HG02943 (cell line): ENCODE measurements at regions not wholly inside any gene's neighbourhood (a gene's known extent, or its start where the extent isn't known, plus 50 kb on each side); places are given as distances from the start of the nearest gene placed in this dataset.

ENCODE experiments used
- ATAC-seq: cut with Tn5 transposase; IDR thresholded peaks from one replicate; pipeline ENCODE4 v1.9.1; 2021; ENCODE audit warnings: mild to moderate bottlenecking, low read depth, moderate library complexity; ENCODE audit not compliant: unreplicated experiment

GRCh38 chr2:103902347-103902746 is 951.6 kb upstream of the POU3F3 start:
- no peak for ATAC-seq

GRCh38 chr2:103921161-103921560 is 932.8 kb upstream of the POU3F3 start:
- ATAC-seq = no peak

GRCh38 chr2:103942199-103942598 is 911.7 kb upstream of the POU3F3 start:
- no peak for ATAC-seq

GRCh38 chr2:103945083-103945482 is 908.8 kb upstream of the POU3F3 start:
- ATAC-seq = no peak

- ATAC-seq = no peak
Measured at GRCh38 chr2:103959174-103960128, 894.5 kb upstream of the POU3F3 start.

GRCh38 chr2:103960129-103960513 is 893.8 kb upstream of the POU3F3 start:
- ATAC-seq = no peak

GRCh38 chr2:103960951-103961350 is 893.0 kb upstream of the POU3F3 start:
- no peak for ATAC-seq

GRCh38 chr2:103961862-103962261 is 892.1 kb upstream of the POU3F3 start:
- ATAC-seq = no peak

- no peak for ATAC-seq
Measured at GRCh38 chr2:103962670-103963069, 891.2 kb upstream of the POU3F3 start.

- no peak for ATAC-seq
Measured at GRCh38 chr2:103963146-103963725, 890.7 kb upstream of the POU3F3 start.

GRCh38 chr2:103977241-103977640 is 876.7 kb upstream of the POU3F3 start:
- ATAC-seq = no peak

- ATAC-seq = no peak
Measured at GRCh38 chr2:103977668-103978067, 876.2 kb upstream of the POU3F3 start.

- no peak for ATAC-seq
Measured at GRCh38 chr2:103980401-103980800, 873.5 kb upstream of the POU3F3 start.

GRCh38 chr2:103982691-103983090 is 871.2 kb upstream of the POU3F3 start:
- ATAC-seq = no peak

GRCh38 chr2:103986001-103986400 is 867.9 kb upstream of the POU3F3 start:
- ATAC-seq = no peak

- ATAC-seq = no peak
Measured at GRCh38 chr2:103991591-103991990, 862.3 kb upstream of the POU3F3 start.

- ATAC-seq = no peak
Measured at GRCh38 chr2:104004821-104005220, 849.1 kb upstream of the POU3F3 start.

GRCh38 chr2:104016801-104017200 is 837.1 kb upstream of the POU3F3 start:
- ATAC-seq = no peak

GRCh38 chr2:104023306-104023705 is 830.6 kb upstream of the POU3F3 start:
- ATAC-seq = no peak

- ATAC-seq = no peak
Measured at GRCh38 chr2:104023765-104024164, 830.1 kb upstream of the POU3F3 start.

GRCh38 chr2:104025295-104025694 is 828.6 kb upstream of the POU3F3 start:
- no peak for ATAC-seq

- no peak for ATAC-seq
Measured at GRCh38 chr2:104026725-104027124, 827.2 kb upstream of the POU3F3 start.
